Central memory CD8-positive, alpha-beta T cell (primary cell): ENCODE measurements at regions not wholly inside any gene's neighbourhood (a gene's known extent, or its start where the extent isn't known, plus 50 kb on each side); places are given as distances from the start of the nearest gene placed in this dataset.
A peak's percentile ranks its signal among the peaks of the same experiment; 100 is the strongest.

Experiments used
- ATAC-seq: fragments of 150-1000 bp; cut with Tn5 transposase; replicated peaks from 2 replicates; pipeline ENCODE4 v1.10.0; 2022; ENCODE audit warnings: mild to moderate bottlenecking, moderate FRiP score, moderate number of reproducible peaks; ENCODE audit not compliant: poor library complexity, severe bottlenecking; ENCODE audit errors: extremely low read depth
- DNase-seq, 2 donors: peaks; one replicate each; pipeline ENCODE4 v3.0.0; 2021; ENCODE audit warnings: low spot score in 2 of 2
- H3K27ac Mint-ChIP-seq: one replicate; pipeline ENCODE4 v1.8.0; 2022; ENCODE audit warnings: low read depth, mild to moderate bottlenecking, moderate library complexity, mixed read lengths
- H3K27me3 Mint-ChIP-seq: one replicate; pipeline ENCODE4 v1.8.0; 2022; ENCODE audit warnings: mixed read lengths
- H3K36me3 Mint-ChIP-seq: one replicate; pipeline ENCODE4 v1.8.0; 2022; ENCODE audit warnings: mild to moderate bottlenecking, moderate library complexity, mixed read lengths; ENCODE audit not compliant: insufficient read depth
- H3K4me1 Mint-ChIP-seq: one replicate; pipeline ENCODE4 v1.8.0; 2022; ENCODE audit warnings: mixed read lengths
- H3K4me3 Mint-ChIP-seq: one replicate; pipeline ENCODE4 v1.8.0; 2022; ENCODE audit warnings: mild to moderate bottlenecking, moderate library complexity, mixed read lengths
- H3K9me3 Mint-ChIP-seq: one replicate; pipeline ENCODE4 v1.8.0; 2022; ENCODE audit warnings: mixed read lengths

DNA sequence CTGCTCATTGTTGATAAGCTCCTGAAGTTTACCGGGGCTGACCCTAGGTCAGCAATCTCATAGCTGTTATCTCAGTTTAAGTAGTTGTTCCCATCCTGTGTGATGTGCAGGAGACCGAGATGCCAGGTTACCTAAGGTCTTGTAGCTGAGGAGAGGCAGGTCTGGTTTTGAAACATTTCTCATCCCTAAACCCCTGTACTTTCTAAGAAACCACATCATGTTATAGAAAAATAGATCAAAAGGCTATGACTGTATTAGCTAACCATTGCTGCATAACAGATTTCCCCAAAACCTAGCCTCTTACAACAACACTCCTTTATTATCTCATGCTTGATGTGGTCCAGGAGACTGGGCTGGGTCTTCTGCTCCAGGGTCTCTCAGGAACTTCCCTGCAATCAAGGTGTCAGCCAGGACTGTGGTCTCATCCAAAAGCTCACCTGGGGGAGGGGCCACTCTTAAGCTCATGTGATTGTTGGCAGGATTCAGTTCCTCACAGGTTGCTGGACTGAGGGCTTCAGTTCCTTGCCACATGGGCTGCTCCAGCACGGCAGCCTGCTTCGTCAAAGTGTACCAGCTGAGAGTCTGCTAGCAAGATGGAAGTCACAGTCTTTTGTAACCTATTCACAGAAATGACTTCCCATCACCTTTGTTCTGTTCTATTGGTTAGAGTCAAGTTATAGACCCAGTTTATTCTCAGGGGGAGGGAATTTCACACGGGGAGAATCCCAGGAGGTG, 60.9 kb upstream of the CLCN4 start:
- no peaks in the 10 kb centered on the region for H3K9me3 Mint-ChIP-seq
- peak overlapping the region; percentile 47 for H3K4me3 Mint-ChIP-seq
- ATAC-seq, result no peak
- H3K27ac Mint-ChIP-seq, result no peak overlapping the region
- DNase-seq, result no peak
- peaks cover 16% of the 10 kb centered on the region for H3K4me1 Mint-ChIP-seq
- H3K27me3 Mint-ChIP-seq, result no peaks in the 10 kb centered on the region
- peaks cover 9% of the 10 kb centered on the region for H3K36me3 Mint-ChIP-seq

GRCh38 chrX:10098270-10098713, 58.5 kb upstream of the CLCN4 start:
- no peaks in the 10 kb centered on the region for H3K27me3 Mint-ChIP-seq

GRCh38 chrX:10099411-10099810, 57.4 kb upstream of the CLCN4 start:
- ATAC-seq (no peak), DNase-seq (no peak)
- Mint-ChIP-seq H3K27me3 (no peaks in the 10 kb centered on the region), H3K4me1 (peaks cover 24% of the 10 kb centered on the region), H3K9me3 (no peaks in the 10 kb centered on the region), H3K4me3 (peak overlapping the region; percentile 89), H3K27ac (peak overlapping the region; percentile 90), H3K36me3 (peaks cover 6% of the 10 kb centered on the region)

More at GRCh38 chrX:10098270-10098713, 58.5 kb upstream of the CLCN4 start:
- no peaks in the 10 kb centered on the region for H3K9me3 Mint-ChIP-seq
- peak overlapping the region; percentile 89 for H3K4me3 Mint-ChIP-seq
- peak overlapping the region; percentile 90 for H3K27ac Mint-ChIP-seq
- H3K36me3 Mint-ChIP-seq, result peaks cover 6% of the 10 kb centered on the region
- DNase-seq, result no peak
- peak; percentile 79 for ATAC-seq
- peaks cover 24% of the 10 kb centered on the region for H3K4me1 Mint-ChIP-seq

GRCh38 chrX:10101269-10101668, 55.5 kb upstream of the CLCN4 start:
- Mint-ChIP-seq H3K27me3 (no peaks in the 10 kb centered on the region), H3K4me3 (no peak overlapping the region), H3K9me3 (no peaks in the 10 kb centered on the region), H3K4me1 (peaks cover 20% of the 10 kb centered on the region), H3K36me3 (peaks cover 6% of the 10 kb centered on the region), H3K27ac (no peak overlapping the region)
- no peak for DNase-seq
- no peak for ATAC-seq

DNA sequence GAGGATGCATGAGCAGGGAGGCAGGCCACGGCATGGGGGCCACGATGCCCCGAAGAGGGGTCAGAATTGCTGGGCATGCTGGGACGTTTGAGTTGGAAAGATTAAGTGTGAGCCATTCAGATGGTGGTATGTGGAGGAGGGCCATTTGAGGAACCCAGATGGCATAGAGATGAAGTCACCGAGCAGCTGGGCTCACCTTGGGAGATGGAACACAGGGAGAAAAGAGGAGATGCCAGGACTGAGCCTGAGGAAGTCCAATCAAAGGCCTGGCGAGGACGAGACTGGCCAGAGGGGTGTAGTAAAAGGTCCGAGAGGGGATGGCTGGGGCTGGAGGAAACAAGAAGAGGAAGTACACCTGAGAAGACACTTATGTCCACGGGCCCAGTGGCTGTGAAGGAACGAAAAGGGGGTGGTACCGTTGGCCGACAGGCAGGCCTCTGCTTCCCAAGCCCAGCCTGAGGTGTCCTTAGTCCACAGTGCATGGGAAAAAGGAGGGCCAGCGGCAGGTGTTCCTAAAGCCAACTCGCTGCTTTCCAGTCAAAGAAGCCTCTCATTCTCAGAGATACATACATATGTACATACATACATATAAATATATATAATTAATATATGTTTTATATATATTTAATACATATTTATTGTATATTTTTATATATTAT, 54.6 kb upstream of the CLCN4 start:
- H3K9me3 Mint-ChIP-seq, result no peaks in the 10 kb centered on the region
- ATAC-seq (no peak), DNase-seq (no peak)
- H3K4me1 Mint-ChIP-seq, result peaks cover 18% of the 10 kb centered on the region
- peaks cover 3% of the 10 kb centered on the region for H3K36me3 Mint-ChIP-seq
- H3K4me3 Mint-ChIP-seq, result no peak overlapping the region
- no peaks in the 10 kb centered on the region for H3K27me3 Mint-ChIP-seq
- no peak overlapping the region for H3K27ac Mint-ChIP-seq

- Mint-ChIP-seq H3K27ac (no peak overlapping the region), H3K36me3 (peaks cover 2% of the 10 kb centered on the region), H3K4me3 (no peak overlapping the region), H3K4me1 (peaks cover 18% of the 10 kb centered on the region), H3K9me3 (no peaks in the 10 kb centered on the region), H3K27me3 (no peaks in the 10 kb centered on the region)
- DNase-seq (no peak), ATAC-seq (no peak)
Measured at GRCh38 chrX:10103023-10103422, 53.8 kb upstream of the CLCN4 start.

GRCh38 chrX:10104958-10105658, 51.7 kb upstream of the CLCN4 start:
- Mint-ChIP-seq H3K9me3 (no peaks in the 10 kb centered on the region), H3K27me3 (no peaks in the 10 kb centered on the region), H3K4me1 (peaks cover 17% of the 10 kb centered on the region), H3K4me3 (no peak overlapping the region), H3K36me3 (no peaks in the 10 kb centered on the region), H3K27ac (no peak overlapping the region)
- no peak for DNase-seq
- ATAC-seq, result no peak

DNA sequence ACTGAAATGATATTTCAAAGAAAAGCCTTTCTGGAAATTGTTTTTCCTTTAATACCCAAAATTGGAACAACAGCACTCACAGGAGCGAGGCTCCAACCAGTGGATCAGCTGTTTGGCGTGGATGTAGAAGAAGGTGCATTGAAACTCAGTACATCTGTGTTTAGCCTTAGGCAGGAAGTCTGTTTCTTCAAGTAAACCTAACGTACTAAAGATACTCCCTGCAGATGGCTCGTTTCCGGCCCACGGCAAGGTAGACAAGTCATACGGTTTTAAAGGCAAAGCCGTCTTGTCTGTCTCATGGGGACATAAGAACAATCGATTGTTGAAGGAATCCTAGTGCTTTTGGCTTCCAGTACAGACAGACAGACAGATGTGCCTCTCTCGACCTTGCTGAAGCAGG, 50.0 kb upstream of the CLCN4 start:
- Mint-ChIP-seq H3K4me3 (no peak overlapping the region), H3K27me3 (no peaks in the 10 kb centered on the region), H3K4me1 (peaks cover 20% of the 10 kb centered on the region), H3K36me3 (peaks cover 5% of the 10 kb centered on the region), H3K9me3 (no peaks in the 10 kb centered on the region), H3K27ac (no peak overlapping the region)
- DNase-seq (no peak), ATAC-seq (peak; percentile 60)
